HG03066 (cell line): ENCODE measurements at regions not wholly inside any gene's neighbourhood (a gene's known extent, or its start where the extent isn't known, plus 50 kb on each side); places are given as distances from the start of the nearest gene placed in this dataset.

Source experiments
- ATAC-seq: cut with Tn5 transposase; IDR thresholded peaks from one replicate; pipeline ENCODE4 v1.9.1; 2021; ENCODE audit warnings: low read depth; ENCODE audit not compliant: unreplicated experiment

- no peak for ATAC-seq
Measured at GRCh38 chr4:176499518-176499917, 179.8 kb downstream of the SPCS3 start.

GRCh38 chr4:176500894-176501293 is 181.1 kb downstream of the SPCS3 start:
- ATAC-seq, result no peak

GRCh38 chr4:176504118-176504517 is 184.4 kb downstream of the SPCS3 start:
- ATAC-seq, result no peak

GRCh38 chr4:176507845-176508533 is 188.2 kb downstream of the SPCS3 start:
- no peak for ATAC-seq

- ATAC-seq, result no peak
Measured at GRCh38 chr4:176508780-176509331, 189.1 kb downstream of the SPCS3 start.

- no peak for ATAC-seq
Measured at GRCh38 chr4:176525576-176525975, 205.8 kb downstream of the SPCS3 start.

- ATAC-seq, result no peak
Measured at GRCh38 chr4:176526704-176527103, 206.9 kb downstream of the SPCS3 start.

GRCh38 chr4:176529574-176529973 is 209.8 kb downstream of the SPCS3 start:
- no peak for ATAC-seq

GRCh38 chr4:176533159-176533558 is 213.4 kb downstream of the SPCS3 start:
- no peak for ATAC-seq

GRCh38 chr4:176534566-176534965 is 214.8 kb downstream of the SPCS3 start:
- ATAC-seq, result no peak

GRCh38 chr4:176538217-176538925 is 218.6 kb downstream of the SPCS3 start:
- no peak for ATAC-seq

GRCh38 chr4:176539091-176539784 is 219.5 kb downstream of the SPCS3 start:
- ATAC-seq, result no peak

GRCh38 chr4:176539785-176540175 is 220.0 kb downstream of the SPCS3 start:
- no peak for ATAC-seq

- ATAC-seq, result no peak
Measured at GRCh38 chr4:176540814-176541213, 221.0 kb downstream of the SPCS3 start.

- ATAC-seq, result no peak
Measured at GRCh38 chr4:176545872-176546271, 226.1 kb downstream of the SPCS3 start.

- ATAC-seq, result no peak
Measured at GRCh38 chr4:176546975-176547374, 227.2 kb downstream of the SPCS3 start.

GRCh38 chr4:176548571-176548970 is 228.8 kb downstream of the SPCS3 start:
- ATAC-seq, result no peak

GRCh38 chr4:176549161-176549865 is 229.5 kb downstream of the SPCS3 start:
- ATAC-seq, result no peak

GRCh38 chr4:176558661-176559060 is 234.1 kb downstream of the VEGFC start:
- no peak for ATAC-seq

- ATAC-seq, result no peak
Measured at GRCh38 chr4:176561368-176561767, 231.4 kb downstream of the VEGFC start.

GRCh38 chr4:176563591-176563990 is 229.1 kb downstream of the VEGFC start:
- no peak for ATAC-seq
